ENCODE measurements at regions not wholly inside any gene's neighbourhood (a gene's known extent, or its start where the extent isn't known, plus 50 kb on each side); places are given as distances from the start of the nearest gene placed in this dataset.

DNA sequence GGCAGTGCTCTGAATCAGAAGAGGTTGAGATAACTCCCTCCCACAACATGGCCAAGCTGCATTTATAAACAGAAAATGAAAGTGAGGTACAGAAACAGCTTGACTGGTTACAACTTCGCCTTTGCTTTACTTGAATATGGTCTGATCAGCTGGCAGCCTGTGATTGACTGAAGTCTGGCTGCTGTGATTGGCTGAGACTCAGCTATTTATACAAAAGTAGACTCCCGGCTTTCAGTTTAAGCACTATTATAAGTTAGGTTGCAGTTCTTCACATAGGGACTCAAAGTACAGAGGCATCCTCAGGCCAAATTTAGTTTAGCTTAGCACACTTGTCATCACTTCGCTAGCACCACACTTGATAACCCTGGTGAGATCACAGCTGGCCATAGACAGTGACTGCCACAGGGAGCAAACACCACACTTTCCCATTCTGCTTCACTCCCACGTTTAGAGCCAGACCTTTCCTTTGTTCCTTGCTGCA is 362.6 kb downstream of the EPM2A start:
- Histone ChIP-seq H3K4me1 (no peaks in the 10 kb centered on the region), H3K27ac (no peak overlapping the region), H3K4me3 (no peak overlapping the region), H3K36me3 (no peaks in the 10 kb centered on the region), H3K27me3 (no peaks in the 10 kb centered on the region), H3K9me3 (peaks cover 0 to 4% (median 0%) of the 10 kb centered on the region in 3 donors)
- WGBS, 2 donors (ENCODE audit: low coverage in 1 of 2): 17 to 34% methylated on average over 3 to 4 of the region's 4 CpGs
- no peak for TF ChIP-seq EP300 (IDR thresholded peaks at IDR 0.05)
- TF ChIP-seq POLR2AphosphoS5 (IDR thresholded peaks at IDR 0.05): no peak
- TF ChIP-seq POLR2A (IDR thresholded peaks at IDR 0.05): no peak
- TF ChIP-seq CTCF (IDR thresholded peaks at IDR 0.05): no peak
- no peak for ATAC-seq

GRCh38 chr6:145373826-145374225 is 361.5 kb downstream of the EPM2A start:
- TF ChIP-seq POLR2A (IDR thresholded peaks at IDR 0.05): no peak
- Histone ChIP-seq H3K9me3 (peaks cover 0 to 5% (median 0%) of the 10 kb centered on the region in 3 donors), H3K4me1 (no peaks in the 10 kb centered on the region), H3K27me3 (no peaks in the 10 kb centered on the region), H3K27ac (no peak overlapping the region), H3K36me3 (no peaks in the 10 kb centered on the region), H3K4me3 (no peak overlapping the region)
- WGBS, 2 donors (ENCODE audit: low coverage in 1 of 2): 67 to 86% methylated on average over 1 of the region's 1 CpG
- ATAC-seq: no peak

- H3K4me3 ChIP-seq: no peak overlapping the region
- no peak overlapping the region for H3K27ac ChIP-seq
- no peaks in the 10 kb centered on the region for H3K27me3 ChIP-seq
- H3K9me3 ChIP-seq: peaks cover 0 to 5% (median 0%) of the 10 kb centered on the region in 3 donors
- TF ChIP-seq EP300 (IDR thresholded peaks at IDR 0.05) (no peak), POLR2A (IDR thresholded peaks at IDR 0.05) (no peak), CTCF (IDR thresholded peaks at IDR 0.05) (no peak), POLR2AphosphoS5 (IDR thresholded peaks at IDR 0.05) (no peak)
- no peaks in the 10 kb centered on the region for H3K36me3 ChIP-seq
- 67 to 86% methylated on average over 1 of the region's 1 CpG for WGBS, 2 donors (ENCODE audit: low coverage in 1 of 2)
- no peaks in the 10 kb centered on the region for H3K4me1 ChIP-seq
- no peak for ATAC-seq
Measured at GRCh38 chr6:145374570-145374969, 360.8 kb downstream of the EPM2A start.

DNA sequence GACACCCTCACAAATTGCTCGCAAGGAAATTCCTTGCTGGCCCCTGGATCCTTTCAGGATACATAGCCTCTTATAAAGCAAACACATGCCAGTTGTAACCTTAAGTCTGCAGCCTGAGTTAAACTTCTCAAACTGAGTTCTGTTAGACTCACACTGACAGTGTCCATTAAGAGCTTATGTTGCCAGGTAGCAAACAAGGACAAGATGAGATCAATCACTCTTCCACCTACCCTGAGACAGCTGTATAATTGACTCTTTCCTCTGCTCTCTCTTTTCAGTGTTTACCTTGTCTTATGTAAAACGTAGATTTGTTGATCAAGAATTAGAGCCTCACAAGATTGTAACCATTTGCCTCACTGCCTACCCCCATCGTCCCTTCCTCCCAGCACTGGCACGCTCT is 359.8 kb downstream of the EPM2A start:
- Histone ChIP-seq H3K27ac (no peak overlapping the region), H3K4me1 (no peaks in the 10 kb centered on the region), H3K36me3 (no peaks in the 10 kb centered on the region), H3K4me3 (no peak overlapping the region), H3K27me3 (no peaks in the 10 kb centered on the region), H3K9me3 (peaks cover 0 to 5% (median 0%) of the 10 kb centered on the region in 3 donors)
- 60 to 76% methylated on average over 4 of the region's 4 CpGs for WGBS, 2 donors (ENCODE audit: low coverage in 1 of 2)
- ATAC-seq: no peak
- TF ChIP-seq CTCF (IDR thresholded peaks at IDR 0.05) (no peak), EP300 (IDR thresholded peaks at IDR 0.05) (no peak), POLR2AphosphoS5 (IDR thresholded peaks at IDR 0.05) (no peak), POLR2A (IDR thresholded peaks at IDR 0.05) (no peak)

DNA sequence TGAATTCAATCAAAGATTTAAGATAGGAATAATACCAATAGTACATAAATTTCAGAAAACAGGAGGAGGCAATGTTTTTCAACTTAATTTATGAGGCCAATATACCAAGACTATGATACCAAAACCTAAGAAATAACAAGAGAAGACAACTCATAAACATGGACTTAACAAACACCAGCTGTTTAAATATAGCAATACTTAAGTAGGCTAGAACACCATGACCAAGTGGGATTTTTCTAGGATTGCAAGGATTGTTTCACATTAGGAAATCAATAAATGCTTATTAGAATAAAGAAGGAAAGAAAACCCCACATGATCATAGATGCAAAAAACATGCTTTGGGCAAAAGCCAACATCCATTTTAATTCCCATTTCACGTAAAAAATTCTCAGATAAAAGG is 355.1 kb downstream of the EPM2A start:
- H3K4me3 ChIP-seq: no peak overlapping the region
- TF ChIP-seq EP300 (IDR thresholded peaks at IDR 0.05) (no peak), POLR2A (IDR thresholded peaks at IDR 0.05) (no peak), POLR2AphosphoS5 (IDR thresholded peaks at IDR 0.05) (no peak), CTCF (IDR thresholded peaks at IDR 0.05) (no peak)
- 53 to 83% methylated on average over 1 of the region's 1 CpG for WGBS, 2 donors (ENCODE audit: low coverage in 1 of 2)
- no peaks in the 10 kb centered on the region for H3K4me1 ChIP-seq
- H3K9me3 ChIP-seq: peaks cover 0 to 5% (median 0%) of the 10 kb centered on the region in 3 donors
- no peak for ATAC-seq
- no peaks in the 10 kb centered on the region for H3K36me3 ChIP-seq
- no peak overlapping the region for H3K27ac ChIP-seq
- no peaks in the 10 kb centered on the region for H3K27me3 ChIP-seq

All from gastroesophageal sphincter (tissue), 4 donors.